Midbrain (tissue), 1 donor: ENCODE measurements at regions not wholly inside any gene's neighbourhood (a gene's known extent, or its start where the extent isn't known, plus 50 kb on each side); places are given as distances from the start of the nearest gene placed in this dataset.
"Not testable (repeated sequence)": the region's sequence is repeated elsewhere in the genome, so short reads cannot be mapped to it uniquely, and the experiment has no call there.

Experiments
- DNase-seq: peaks from one replicate; lab custom pipeline; 2025; lab: John Stamatoyannopoulos, UW

- no peak for DNase-seq
These were observed 107.7 kb upstream of the ATXN3L start for GRCh38 chrX:13427441-13428052.

- no peak for DNase-seq
These were observed 100.8 kb upstream of the ATXN3L start for GRCh38 chrX:13420545-13421183.

DNA sequence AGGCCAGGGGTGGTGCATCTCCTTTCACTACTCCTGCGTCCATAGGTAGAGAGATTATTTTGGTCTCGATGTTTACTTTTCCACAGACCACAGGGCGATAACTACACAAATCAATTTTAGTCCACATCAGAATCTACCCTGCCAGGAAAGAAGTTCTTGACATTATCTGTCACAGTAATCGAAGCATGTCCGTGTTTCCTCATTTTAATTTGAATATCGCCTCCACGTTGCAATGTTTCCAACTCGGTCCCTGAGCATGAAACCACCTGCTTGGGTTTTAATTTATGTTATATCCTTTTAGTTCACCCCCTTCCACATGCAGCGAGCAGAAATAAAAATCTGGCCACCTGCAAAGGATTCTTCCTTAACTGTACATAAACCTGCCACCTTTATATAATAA, 100.1 kb upstream of the ATXN3L start:
- no peak for DNase-seq

DNA sequence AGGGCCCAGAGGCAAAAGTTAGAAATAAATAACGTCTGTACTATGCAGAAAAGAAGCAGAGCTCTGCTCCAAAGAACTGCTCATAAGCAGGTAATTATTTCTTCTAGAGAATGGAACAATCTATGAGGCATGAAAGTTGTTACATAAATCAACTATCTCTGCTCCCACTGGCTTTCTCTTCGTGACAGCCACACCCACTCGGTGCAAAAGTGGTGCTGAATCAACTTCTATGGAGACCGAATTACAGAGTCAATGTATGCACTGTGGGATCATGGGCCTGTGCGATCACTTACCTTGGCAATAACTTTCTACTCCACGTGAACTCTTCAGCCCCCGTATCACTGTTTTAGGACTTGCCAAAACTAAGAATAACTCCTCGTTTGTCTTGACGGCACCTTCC, 99.4 kb upstream of the ATXN3L start:
- no peak for DNase-seq

GRCh38 chrX:13418126-13419097, 98.6 kb upstream of the ATXN3L start:
- DNase-seq: no peak

GRCh38 chrX:13415509-13415908, 95.7 kb upstream of the ATXN3L start:
- no peak for DNase-seq

GRCh38 chrX:13414006-13414647, 94.3 kb upstream of the ATXN3L start:
- DNase-seq: no peak

DNA sequence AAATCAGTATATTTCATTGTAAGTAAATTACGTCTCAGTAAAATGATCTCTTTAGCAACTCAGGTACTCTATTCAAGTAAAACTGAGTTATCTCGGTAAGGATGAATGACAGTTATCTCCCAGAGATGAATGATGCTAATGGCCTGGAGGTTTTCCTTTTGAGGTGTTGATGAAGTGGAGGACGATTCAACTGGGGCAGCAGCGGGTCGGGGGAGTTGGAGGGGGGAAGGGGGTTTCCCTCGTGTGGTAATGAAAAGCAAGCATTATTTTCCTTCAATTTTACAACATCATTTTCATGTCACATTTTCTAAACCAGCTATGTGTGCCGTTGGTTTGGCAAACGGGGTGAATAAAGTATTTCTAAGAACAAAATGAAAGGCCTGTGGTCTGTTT, 92.4 kb upstream of the ATXN3L start:
- no peak for DNase-seq

GRCh38 chrX:13411496-13412207, 91.8 kb upstream of the ATXN3L start:
- no peak for DNase-seq

GRCh38 chrX:13408599-13408998, 88.7 kb upstream of the ATXN3L start:
- DNase-seq: not testable (repeated sequence)

DNA sequence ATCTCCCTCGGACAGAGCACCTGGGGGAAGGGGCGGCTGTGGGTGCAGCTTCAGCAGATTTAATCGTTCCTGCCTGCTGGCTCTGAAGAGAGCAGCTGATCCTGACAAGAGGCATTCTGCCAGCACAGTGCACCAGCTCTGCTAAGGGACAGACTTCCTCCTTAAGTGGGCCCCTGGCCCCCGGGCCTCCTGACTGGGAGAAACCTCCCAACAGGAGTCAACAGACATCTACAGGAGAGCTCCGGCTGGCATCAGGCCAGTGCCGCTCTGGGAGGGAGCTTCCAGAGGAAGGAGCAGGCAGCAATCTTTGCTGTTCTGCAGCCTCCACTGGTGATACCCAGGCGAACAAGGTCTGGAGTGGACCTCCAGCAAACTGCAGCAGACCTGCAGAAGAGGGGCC, 84.9 kb upstream of the ATXN3L start:
- not testable (repeated sequence) for DNase-seq

DNA sequence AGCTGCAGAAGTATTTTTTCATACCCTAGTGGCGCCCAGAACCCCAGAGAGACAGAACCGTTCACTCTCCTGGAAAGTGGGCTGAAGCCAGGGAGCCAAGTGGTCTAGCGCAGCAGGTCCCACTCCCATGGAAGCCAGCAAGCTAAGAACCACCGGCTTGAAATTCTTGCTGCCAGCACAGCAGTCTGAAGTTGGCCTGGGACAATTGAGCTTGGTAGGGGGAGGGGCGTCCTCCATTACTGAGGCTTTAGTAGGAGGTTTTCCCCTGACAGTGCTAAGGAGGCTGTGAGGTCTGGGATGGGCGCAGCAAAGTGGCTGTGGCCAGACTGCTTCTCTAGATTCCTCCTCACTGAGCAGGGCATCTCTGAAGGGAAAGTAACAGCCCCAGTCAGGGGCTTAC, 84.5 kb upstream of the ATXN3L start:
- DNase-seq: no peak

GRCh38 chrX:13401724-13402123, 81.9 kb upstream of the ATXN3L start:
- no peak for DNase-seq

DNA sequence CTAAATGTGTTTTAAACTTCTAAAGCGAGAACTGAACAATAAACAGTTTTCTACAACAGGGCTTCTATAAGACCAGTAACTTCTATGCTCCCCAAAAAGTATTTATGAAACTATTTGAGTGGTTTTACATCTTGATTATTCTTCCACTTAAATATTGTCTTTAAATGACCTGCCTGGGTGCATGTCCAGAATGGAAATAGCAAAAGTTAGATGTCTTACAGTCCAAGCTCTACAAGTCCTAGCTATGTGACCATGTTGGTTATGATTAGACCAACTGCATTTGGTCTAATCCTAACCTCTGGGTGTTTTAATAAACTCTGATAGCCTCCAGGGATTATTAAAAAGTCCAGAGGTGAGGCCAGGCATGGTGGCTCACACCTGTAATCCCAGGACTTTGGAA, 79.0 kb upstream of the ATXN3L start:
- DNase-seq: no peak

GRCh38 chrX:13397878-13398818, 78.3 kb upstream of the ATXN3L start:
- no peak for DNase-seq

- DNase-seq: no peak
These were observed 77.1 kb upstream of the ATXN3L start for GRCh38 chrX:13396924-13397323.

GRCh38 chrX:13389501-13389900, 69.6 kb upstream of the ATXN3L start:
- no peak for DNase-seq

- no peak for DNase-seq
These were observed 68.0 kb upstream of the ATXN3L start for GRCh38 chrX:13387666-13388494.

DNA sequence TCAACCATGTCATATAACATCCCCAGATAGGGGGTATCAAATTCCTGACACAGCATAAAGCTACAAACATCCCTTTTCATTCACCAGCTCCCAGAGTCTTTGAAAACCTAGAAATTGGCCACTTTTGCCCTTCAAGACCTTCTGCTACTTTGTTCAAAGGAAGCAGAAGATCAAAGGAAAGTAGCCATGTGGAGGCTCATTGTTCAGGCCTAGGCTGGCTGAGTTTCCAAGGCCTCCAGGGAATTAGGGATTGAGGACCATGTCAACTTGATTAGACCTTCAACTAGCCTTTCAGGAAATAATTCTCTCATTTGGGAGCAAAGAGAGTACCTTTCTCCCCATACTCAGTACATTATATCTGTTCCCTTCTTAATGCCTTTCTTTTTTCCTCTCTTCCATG, 66.8 kb upstream of the ATXN3L start:
- DNase-seq: no peak

DNA sequence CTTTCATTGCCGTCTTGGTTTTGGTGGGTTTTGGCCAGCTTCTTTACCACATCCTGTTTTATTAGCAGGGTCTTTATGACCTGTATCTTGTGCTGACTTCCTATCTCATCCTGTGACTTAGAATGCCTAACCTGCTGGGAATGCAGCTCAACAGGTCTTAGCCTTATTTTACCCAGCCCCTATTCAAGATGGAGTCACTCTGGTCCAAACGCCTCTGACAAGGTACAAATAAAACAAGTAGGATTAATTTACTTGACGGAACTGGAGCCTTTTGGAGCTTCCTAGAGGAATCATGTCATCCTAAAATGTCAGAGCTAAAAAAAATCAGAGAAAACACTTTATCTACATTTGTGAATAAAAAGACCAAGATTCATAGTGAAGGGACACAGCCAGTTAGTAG, 66.2 kb upstream of the ATXN3L start:
- DNase-seq: no peak
